MCF 10A (cell line): ENCODE measurements at regions not wholly inside any gene's neighbourhood (a gene's known extent, or its start where the extent isn't known, plus 50 kb on each side); places are given as distances from the start of the nearest gene placed in this dataset.

Source experiments
- BruUV-seq: library from RNA; stranded (reverse); fragments of 400-500 nt; replicated peaks from 2 replicates; lab custom pipeline; 2021; lab: Mats Ljungman, UMichigan
- CTCF ChIA-PET: fragments of 300-600 bp; sonication (Branson Sonifier 250); formaldehyde crosslinking; extraction: SDS; loops from one replicate; lab custom pipeline; 2021; ENCODE audit warnings: antibody characterized with exemption, inconsistent platforms; lab: Yijun Ruan, JAX
- POLR2A ChIA-PET: fragments of 300-600, 350-650 bp; sonication (Branson Sonifier 250); formaldehyde crosslinking; extraction: SDS; loops from one replicate; lab custom pipeline; 2020; ENCODE audit warnings: antibody characterized with exemption, inconsistent platforms; lab: Yijun Ruan, JAX
- DNase-seq: peaks from one replicate; pipeline ENCODE4 v3.0.0-alpha.2; 2018; ENCODE audit not compliant: unreplicated experiment
- H3K27ac Mint-ChIP-seq: one replicate; pipeline ENCODE4 v1.8.0; 2022; ENCODE audit warnings: mild to moderate bottlenecking, low read depth, mixed read lengths; ENCODE audit not compliant: unreplicated experiment
- H3K27me3 Mint-ChIP-seq: one replicate; pipeline ENCODE4 v1.8.0; 2022; ENCODE audit warnings: mixed read lengths; ENCODE audit not compliant: insufficient read depth, unreplicated experiment
- H3K36me3 Mint-ChIP-seq: one replicate; pipeline ENCODE4 v1.8.0; 2022; ENCODE audit warnings: mild to moderate bottlenecking, moderate library complexity, mixed read lengths; ENCODE audit not compliant: insufficient read depth, unreplicated experiment
- H3K4me1 Mint-ChIP-seq: one replicate; pipeline ENCODE4 v1.8.0; 2022; ENCODE audit warnings: mixed read lengths; ENCODE audit not compliant: insufficient read depth, unreplicated experiment
- H3K4me3 Mint-ChIP-seq: one replicate; pipeline ENCODE4 v1.8.0; 2022; ENCODE audit warnings: mild to moderate bottlenecking, moderate library complexity, mixed read lengths; ENCODE audit not compliant: unreplicated experiment
- H3K9me3 Mint-ChIP-seq: one replicate; pipeline ENCODE4 v1.8.0; 2022; ENCODE audit warnings: mixed read lengths; ENCODE audit not compliant: unreplicated experiment
- CTCF ChIP-seq: fragments of 200-600 bp; IDR thresholded peaks from one replicate; pipeline ENCODE4 v1.8.0; 2022; ENCODE audit warnings: antibody characterized with exemption, mild to moderate bottlenecking; ENCODE audit not compliant: unreplicated experiment
- intact Hi-C: fragments of 100-400 bp; cut with micrococcal nuclease; formaldehyde crosslinking; loops from 2 replicates; pipeline ENCODE4 v1.14.1; 2022

- CTCF ChIA-PET: no interaction called here
- peaks cover 35% of the 10 kb centered on the region for H3K27me3 Mint-ChIP-seq
- intact Hi-C loops: no loop called here
These were observed 85.2 kb upstream of the IQSEC1 start for GRCh38 chr3:13158408-13158807.

GRCh38 chr3:13157986-13158385 lies 84.8 kb upstream of the IQSEC1 start:
- DNase-seq: no peak
- no peak overlapping the region for H3K4me3 Mint-ChIP-seq
- CTCF ChIA-PET: no interaction called here
- peaks cover 17% of the 10 kb centered on the region for H3K9me3 Mint-ChIP-seq
- no peak overlapping the region for H3K27ac Mint-ChIP-seq
- H3K4me1 Mint-ChIP-seq: peaks cover 6% of the 10 kb centered on the region
- peaks cover 38% of the 10 kb centered on the region for H3K27me3 Mint-ChIP-seq
- H3K36me3 Mint-ChIP-seq: peaks cover 11% of the 10 kb centered on the region
- POLR2A ChIA-PET: no interaction called here
- BruUV-seq: no TSS peak
- intact Hi-C loops: no loop called here
- no peak for TF ChIP-seq CTCF

More at GRCh38 chr3:13158408-13158807, 85.2 kb upstream of the IQSEC1 start:
- no peak for TF ChIP-seq CTCF
- Mint-ChIP-seq H3K9me3 (peaks cover 17% of the 10 kb centered on the region), H3K4me1 (peaks cover 6% of the 10 kb centered on the region), H3K36me3 (peaks cover 11% of the 10 kb centered on the region), H3K27ac (no peak overlapping the region), H3K4me3 (no peak overlapping the region)
- no TSS peak for BruUV-seq
- POLR2A ChIA-PET: no interaction called here
- DNase-seq: no peak

GRCh38 chr3:13152826-13153710 lies 79.8 kb upstream of the IQSEC1 start:
- H3K4me3 Mint-ChIP-seq: no peak overlapping the region
- POLR2A ChIA-PET: no interaction called here
- CTCF ChIA-PET: no interaction called here
- no peak for DNase-seq
- no peak overlapping the region for H3K27ac Mint-ChIP-seq
- intact Hi-C loops: no loop called here
- no peaks in the 10 kb centered on the region for H3K36me3 Mint-ChIP-seq
- no TSS peak for BruUV-seq
- peaks cover 64% of the 10 kb centered on the region for H3K27me3 Mint-ChIP-seq
- TF ChIP-seq CTCF: no peak
- H3K9me3 Mint-ChIP-seq: peaks cover 17% of the 10 kb centered on the region
- peaks cover 4% of the 10 kb centered on the region for H3K4me1 Mint-ChIP-seq

GRCh38 chr3:13150624-13151023 lies 77.4 kb upstream of the IQSEC1 start:
- H3K4me3 Mint-ChIP-seq: no peak overlapping the region

More at GRCh38 chr3:13150624-13151023, 77.4 kb upstream of the IQSEC1 start:
- no TSS peak for BruUV-seq
- DNase-seq: no peak
- TF ChIP-seq CTCF: no peak
- intact Hi-C loops: no loop called here
- POLR2A ChIA-PET: no interaction called here
- CTCF ChIA-PET: interaction anchor here (0.6 kb wide), 2 partner anchors 163 to 498 kb away, joined by 3 read pairs; no protein-coding TSS in a partner anchor
- H3K27ac Mint-ChIP-seq: no peak overlapping the region
- no peaks in the 10 kb centered on the region for H3K36me3 Mint-ChIP-seq
- peaks cover 8% of the 10 kb centered on the region for H3K9me3 Mint-ChIP-seq
- H3K4me1 Mint-ChIP-seq: peaks cover 4% of the 10 kb centered on the region
- peaks cover 41% of the 10 kb centered on the region for H3K27me3 Mint-ChIP-seq
